PFSK-1 (cell line): ENCODE measurements at regions not wholly inside any gene's neighbourhood (a gene's known extent, or its start where the extent isn't known, plus 50 kb on each side); places are given as distances from the start of the nearest gene placed in this dataset.

Source experiments
- FOXP2 ChIP-seq: optimal IDR thresholded peaks from 2 replicates; pipeline ENCODE3; 2011; ENCODE audit warnings: borderline replicate concordance, control low read depth, inconsistent platforms; ENCODE audit not compliant: insufficient read depth; ENCODE audit errors: extremely low read length, extremely low read depth
- REST ChIP-seq, 2 experiments: IDR thresholded peaks; 2 replicates each; pipeline versions ENCODE4 v1.6.1 to v1.8.0; 2011 to 2012; ENCODE audit warnings: low read depth in 2 of 2, low read length in 2 of 2, control low read depth in 1 of 2, inconsistent platforms in 1 of 2, mild to moderate bottlenecking in 1 of 2, moderate library complexity in 1 of 2; ENCODE audit not compliant: insufficient read depth in 1 of 2
- TAF1 ChIP-seq: IDR thresholded peaks from 2 replicates; pipeline ENCODE4 v1.6.1; 2012; ENCODE audit warnings: low read length, control low read depth, borderline replicate concordance; ENCODE audit not compliant: insufficient read depth

- TF ChIP-seq REST (IDR thresholded peaks at IDR 0.05; ENCODE audit: insufficient read depth in 1 of 2, low read depth in 2 of 2, low read length in 2 of 2) (no peak), FOXP2 (no peak), TAF1 (no peak)
Measured at GRCh38 chr12:89253488-89253887, 98.8 kb downstream of the DUSP6 start.
